NCI-H345 treated with DMSO at 0.1 percent for 48 hours (cell line): ENCODE measurements at regions not wholly inside any gene's neighbourhood (a gene's known extent, or its start where the extent isn't known, plus 50 kb on each side); places are given as distances from the start of the nearest gene placed in this dataset.

Experiments used
- DNase-seq: peaks from one replicate; lab custom pipeline; 2025; ENCODE audit not compliant: unreplicated experiment; lab: John Stamatoyannopoulos, UW

DNA sequence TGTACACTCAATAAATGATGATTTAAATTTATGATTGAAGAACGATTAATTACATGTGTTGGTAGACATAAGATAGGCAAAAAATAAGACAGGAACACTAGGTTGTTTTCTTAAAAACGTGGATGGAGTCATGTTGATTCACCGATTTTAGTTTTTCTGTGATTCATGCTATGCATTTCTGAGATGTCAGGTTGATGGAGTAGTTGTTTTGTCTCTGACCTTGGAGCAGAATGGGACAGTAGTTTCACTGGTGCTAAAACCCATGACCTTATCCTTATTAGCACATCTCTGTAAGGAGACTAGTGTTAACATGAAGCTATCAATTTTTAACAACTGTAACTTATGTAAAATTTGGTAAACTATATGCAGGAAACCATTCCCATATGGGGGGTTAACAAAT, 611.6 kb upstream of the FZD8 start:
- DNase-seq: no peak

DNA sequence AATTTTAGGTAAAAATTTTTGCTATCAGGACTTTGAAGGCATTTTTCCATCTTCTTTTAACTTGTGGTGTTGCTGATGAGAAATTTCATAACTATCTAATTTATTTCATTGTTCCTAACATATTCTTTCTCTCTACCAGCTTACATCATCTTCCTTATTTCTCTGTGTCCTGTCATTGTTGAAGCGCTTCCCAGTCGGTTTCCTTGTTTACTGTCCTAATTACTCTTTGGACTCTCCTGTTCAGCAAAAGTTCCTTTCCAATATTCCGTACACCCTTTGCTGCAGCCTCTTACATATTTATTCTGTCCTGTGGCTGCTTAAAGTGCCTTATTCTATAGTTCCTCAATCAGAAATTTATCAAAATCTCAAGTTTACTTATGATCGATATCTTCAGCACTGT, 609.0 kb upstream of the FZD8 start:
- no peak for DNase-seq

DNA sequence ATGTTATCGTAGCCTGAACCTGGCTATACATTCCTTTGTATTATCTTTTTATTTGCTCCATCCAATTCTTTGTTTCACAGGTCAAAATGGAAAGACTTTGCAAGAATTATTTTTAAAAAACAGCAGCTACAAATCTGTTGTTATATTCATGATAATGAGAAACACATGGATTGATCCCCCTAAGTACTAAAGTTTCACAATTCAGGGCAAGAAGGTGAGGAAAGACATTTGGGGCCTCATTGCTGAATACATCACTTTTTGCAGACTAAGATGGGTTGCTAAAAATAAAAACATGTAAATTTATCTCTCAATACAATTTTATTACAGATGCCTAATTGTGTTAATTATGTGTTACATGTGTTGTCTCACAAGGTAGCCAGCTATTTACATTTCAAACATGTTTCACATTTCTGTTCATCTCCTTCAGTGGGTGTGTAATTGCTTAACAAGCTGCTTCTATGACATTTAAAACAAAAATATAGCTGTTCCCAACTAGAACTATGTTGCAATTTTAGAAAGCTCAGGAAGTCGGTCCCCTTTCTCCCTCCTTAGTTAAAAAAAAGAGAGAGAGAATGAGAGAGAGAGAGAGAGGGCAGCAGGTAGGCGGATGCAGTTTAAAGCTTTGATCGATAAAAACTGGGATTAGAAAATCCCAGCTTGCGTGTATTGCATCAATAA, 606.3 kb upstream of the FZD8 start:
- DNase-seq: no peak

DNA sequence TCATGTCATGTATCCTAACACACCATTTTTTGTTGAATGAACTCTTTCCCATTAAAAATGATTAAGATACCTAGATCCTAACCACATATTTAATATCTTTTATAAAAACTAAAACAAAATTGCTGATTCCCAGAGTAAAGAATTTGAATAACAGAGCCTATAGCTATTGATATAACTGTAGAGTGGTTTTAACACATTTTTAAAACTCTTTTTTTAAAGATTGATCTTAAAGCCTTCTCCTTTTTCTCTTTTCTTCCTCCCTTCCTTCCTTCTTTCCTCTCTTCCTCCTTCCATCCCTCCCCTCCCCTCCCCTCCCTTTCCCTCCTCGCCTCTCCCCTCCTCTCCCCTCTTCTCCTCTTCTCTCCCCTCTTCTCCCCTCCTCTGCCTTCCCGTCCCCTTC, 605.4 kb upstream of the FZD8 start:
- no peak for DNase-seq

DNA sequence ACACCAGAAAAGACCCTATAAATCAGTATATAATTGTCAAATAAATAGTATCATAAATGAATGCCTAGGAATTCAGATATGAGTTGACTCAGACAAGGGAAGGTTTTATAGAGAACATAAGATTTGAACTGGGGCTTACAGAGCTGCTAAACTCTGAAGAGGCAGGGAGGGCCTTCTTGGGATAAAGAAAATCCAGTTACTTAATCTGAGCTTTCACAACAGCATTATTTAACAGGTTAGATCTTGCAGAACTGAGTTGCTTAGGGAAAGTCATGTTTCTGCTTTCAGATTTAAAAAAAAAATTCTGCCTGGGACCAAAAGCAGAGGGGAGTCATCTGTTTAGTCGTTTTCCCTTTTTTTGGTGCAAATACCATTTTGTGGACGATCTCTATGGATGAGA, 594.8 kb upstream of the FZD8 start:
- no peak for DNase-seq

DNA sequence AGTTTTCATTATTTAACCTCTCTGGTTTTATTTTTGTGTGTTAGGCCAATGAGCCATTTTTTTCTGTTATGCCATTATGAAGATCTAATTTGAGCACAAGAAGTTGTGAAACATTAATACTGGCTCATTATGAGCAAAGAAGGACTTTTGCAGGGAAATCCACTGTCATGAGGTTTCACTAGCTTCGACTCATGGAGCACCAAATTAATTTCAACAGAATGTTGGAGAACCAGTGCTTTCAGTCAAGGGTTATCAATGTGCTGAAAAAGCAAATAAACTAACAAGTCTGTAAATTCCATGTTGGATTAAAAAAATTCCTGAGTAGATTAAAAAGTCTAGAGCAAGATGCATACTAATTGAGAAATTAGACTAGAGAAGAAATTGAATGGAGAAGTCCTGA, 594.2 kb upstream of the FZD8 start:
- DNase-seq: no peak

DNA sequence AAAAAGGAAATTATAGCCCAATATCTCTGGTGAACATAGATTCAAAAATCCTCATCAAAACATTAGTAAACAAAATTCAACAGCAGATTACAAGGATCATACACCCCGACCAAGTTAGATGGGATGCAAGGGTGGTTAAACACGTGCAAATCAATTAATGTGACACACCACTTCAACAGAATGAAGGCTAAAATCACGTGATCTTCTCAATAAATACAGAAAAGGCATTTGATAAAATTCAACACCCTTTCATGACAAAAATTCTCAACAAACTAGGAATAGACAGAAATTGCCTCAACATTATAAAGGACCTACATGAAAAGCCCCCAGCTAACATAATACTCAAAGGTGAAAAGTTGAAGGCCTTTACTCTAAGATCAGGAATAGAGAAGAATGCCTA, 590.8 kb upstream of the FZD8 start:
- no peak for DNase-seq

DNA sequence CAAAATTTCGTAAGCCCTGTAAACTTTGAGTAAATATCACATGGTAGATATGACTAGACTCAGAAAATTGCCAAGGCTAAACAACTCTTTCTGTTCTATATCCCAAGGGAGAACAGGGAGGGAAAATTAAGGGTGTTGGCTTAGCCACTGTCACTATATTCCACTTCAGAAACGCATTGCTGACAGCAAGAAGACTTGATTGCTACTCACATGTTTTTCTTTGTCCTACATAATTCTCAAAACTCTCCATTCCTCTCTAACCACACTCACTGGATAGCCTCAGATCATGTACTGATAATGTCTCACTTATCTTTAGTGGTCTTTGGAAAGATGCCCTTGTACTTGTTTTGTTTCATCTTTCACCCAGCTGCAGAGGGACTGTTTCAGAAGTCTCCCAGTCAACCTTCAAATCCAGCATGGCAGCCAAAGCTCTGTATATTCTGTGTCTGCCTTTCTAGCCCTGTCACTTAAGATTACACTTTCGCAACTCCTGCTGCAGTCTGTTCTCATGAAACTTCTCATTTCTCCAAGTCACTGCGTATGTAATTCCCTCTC, 582.4 kb upstream of the FZD8 start:
- DNase-seq: no peak

DNA sequence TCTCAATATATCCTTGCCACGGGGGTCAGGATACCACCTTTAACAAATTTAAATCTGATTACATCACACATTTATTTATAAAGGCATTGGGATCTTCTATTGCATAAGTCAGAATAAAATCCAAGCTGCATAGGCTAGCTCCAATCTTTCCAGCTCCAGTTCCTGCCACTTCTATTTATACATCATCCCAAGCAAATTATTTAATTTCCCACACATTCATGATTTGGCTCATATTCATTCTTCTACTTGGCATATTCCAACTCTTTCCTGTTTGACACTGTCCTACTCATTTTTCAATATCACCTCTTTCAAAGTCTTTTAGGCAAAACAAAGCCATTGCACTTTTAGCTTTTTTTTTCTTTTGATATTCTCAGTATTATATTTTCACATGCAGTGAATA, 579.0 kb upstream of the FZD8 start:
- no peak for DNase-seq

DNA sequence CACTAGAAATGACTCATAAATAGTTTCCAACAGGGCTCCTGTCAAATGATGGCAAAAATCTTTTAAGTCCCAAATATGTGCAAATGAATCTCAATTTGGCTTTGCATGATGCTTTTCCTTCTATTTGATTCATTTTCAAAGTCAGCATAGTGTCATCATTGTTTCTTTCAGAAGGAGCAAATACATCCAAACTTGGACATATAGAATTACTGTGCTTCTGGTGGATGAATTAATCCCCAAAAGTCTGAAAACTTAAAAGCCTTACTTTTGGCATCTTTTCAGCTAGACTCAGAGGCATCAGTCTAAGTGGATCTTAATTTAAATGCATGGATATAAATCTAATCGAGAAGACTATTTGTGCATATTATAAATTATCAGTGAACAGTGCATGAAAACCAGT, 578.1 kb upstream of the FZD8 start:
- no peak for DNase-seq

DNA sequence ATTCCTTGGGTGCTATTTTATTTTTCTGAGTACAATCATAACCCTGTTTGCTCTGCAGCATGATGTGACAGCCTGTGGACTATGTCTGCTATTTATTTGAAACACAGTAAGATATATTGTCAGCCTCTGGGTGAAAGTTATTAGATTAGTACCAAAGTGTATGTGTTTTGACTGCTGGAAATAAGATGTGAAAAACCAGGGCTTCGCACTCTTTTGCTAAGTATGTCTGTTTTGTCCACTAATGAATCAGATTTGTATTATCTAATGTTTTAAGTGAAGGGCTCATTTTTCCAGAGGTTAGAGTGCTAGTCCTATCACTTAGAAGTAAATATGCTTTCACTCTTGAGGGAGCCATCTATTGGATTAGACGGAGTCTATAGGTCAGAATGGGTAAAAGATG, 569.8 kb upstream of the FZD8 start:
- DNase-seq: no peak

DNA sequence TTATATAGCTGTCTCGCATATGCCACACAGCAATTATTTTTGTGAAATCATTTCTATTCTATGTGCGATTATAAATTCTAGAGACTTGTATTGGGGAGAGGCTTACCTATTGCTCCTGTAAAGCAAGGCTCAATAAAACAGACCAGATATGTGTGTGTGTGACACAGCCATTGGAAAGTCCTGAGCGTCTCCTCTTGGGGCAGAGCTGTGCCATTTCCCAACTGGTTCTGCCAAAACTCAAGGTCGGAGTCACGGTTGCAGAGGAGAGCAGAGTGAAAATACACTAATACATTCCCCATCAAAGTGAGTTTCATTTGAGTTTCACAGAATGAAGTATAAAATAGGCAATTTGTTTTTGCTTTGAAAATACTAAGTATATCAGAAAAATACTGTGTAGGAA, 567.4 kb upstream of the FZD8 start:
- DNase-seq: no peak

DNA sequence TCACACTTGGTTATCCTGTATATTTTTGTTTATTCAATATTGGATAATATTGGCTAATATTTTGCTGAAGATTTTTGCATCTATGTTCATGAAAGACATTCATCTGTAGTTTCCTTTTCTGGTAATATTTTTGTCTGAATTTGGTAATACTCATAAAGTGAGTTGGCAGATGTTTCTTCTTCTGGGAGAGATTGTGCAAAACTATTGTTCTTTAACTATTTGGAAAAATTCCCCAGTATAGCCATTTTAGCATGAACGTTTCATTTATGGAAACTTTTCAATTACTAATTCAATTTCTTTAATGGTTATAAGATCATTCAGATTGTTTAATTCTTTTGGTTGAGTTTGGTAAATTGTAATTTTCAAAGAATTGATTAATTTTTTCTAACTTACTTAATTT, 560.8 kb upstream of the FZD8 start:
- no peak for DNase-seq

DNA sequence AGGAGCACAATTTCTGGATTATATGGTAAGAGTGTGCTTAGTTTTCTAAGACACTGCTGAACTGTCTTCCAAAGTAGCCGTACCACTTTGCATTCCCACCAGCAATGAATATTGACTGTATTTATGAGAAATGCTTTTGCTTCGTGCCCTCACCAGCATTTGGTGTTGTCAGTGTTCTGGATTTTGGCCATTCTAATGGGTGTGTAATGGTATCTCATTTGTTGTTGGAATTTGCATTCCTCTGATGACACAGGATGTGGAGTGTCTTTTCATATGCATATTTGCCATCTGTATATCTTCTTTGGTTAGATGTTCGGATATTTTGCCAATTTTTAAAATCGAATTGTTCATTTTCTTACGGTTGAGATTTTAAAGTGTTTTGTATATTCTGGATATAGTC, 558.5 kb upstream of the FZD8 start:
- no peak for DNase-seq

DNA sequence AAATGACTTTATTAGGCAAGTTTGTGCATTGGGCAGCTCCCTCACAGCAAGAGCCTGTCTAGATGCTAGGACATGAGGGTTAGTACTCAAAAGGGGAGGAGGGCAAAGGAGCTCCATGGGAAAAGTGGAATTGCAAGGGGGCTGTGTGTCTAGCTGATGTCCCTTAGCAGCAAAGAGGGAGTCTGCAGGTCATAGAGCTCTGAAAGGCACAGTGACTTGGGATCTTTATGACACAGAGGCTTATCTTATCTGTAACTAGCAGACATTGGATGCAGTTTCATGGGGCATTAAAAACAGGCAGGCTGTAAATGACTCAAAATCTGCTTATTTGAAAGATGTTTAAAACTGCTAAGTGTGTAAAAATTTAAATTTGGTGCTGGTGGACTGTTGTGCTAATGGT, 556.2 kb upstream of the FZD8 start:
- DNase-seq: no peak

DNA sequence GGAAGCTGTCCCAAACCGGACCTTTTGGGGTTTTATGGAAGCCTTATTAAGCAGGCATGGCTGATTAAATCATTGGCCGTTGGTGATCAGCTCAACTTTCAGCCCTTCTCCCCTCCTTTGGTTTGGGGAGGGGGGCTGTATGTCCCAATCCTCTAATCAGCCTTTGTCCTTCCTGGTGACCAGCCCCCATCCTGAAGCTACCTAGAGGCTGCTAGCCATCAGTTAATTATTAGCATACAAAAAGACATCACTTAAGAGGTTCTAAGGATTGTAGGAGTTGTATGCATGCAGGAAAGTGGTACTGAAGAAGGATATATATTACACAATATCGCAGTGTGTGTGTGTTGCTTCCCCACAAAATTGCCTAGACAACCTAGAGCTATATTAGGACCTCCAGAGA, 553.3 kb upstream of the FZD8 start:
- DNase-seq: no peak

DNA sequence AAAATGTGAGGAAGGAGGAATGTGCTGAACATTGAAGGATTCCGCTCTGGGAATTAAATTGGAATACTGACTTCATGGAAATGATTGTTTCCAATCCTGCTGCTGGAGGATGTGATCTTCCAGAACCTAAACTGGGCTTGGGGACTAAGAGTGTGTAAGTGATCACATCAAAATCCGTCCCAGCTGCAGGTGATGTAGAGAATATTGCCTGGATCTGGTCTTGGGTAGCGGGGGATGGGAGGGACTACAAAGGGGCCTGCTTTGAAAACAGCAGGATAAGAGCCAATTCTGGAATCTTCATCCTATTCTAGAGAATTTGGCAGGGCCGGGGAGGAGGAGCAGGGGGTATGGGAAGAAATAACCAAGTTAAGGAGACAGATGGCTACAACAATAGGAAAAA, 552.2 kb upstream of the FZD8 start:
- DNase-seq: no peak

DNA sequence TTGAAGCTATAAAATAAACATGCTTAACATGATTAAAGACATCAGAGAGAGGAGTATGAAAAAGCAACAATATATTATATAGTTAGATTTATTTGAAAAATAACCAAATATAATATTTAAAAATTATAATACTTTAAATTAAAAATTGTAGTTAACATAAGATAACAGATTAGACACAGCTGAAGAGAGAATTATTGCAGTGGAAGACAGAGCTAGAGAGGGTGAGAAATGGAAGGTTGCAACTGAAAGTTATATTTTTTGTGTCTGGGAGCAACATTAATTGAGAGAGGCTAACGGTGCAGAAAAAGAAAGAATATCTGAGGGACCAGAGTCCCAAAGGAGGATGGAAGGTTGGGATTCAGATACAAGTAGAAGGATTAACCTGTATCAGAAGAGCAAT, 548.9 kb upstream of the FZD8 start:
- DNase-seq: no peak

DNA sequence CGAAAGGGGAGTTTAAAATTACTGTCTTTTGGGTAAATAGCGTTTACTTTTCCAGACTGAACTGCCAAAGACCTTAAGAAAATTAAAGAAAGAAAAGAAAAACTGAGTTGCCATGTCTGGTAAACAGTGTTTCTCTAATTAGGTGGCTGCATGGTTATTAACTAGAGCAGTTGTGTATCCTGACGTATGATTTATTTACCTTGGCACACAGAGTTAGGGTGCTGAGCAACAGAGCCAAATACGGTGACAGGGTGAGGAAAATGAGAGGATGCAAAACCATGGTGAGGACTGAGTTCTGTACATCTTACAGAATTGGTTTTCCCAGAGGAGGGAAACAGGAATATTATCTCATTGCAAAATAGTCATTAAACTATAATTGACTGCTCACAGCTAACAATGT, 546.4 kb upstream of the FZD8 start:
- DNase-seq: no peak

DNA sequence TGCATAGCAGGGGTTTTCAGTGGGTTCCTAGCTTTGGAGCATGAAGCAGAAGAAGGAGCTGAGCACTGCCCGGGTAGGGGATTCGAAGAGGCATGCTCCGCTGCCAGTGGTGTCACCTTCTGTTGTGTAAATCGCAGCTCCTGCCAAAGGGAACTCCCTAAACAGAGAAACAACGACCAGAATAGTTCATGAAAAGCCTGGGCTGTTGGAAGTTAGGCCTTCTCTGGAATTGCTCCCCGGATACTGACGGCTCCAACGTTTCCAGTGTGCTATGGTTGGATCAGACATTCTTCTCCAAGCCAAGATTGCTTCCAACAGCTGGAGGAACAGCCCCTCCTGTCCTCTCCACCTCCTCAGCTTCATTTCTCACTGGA, 546.0 kb upstream of the FZD8 start:
- DNase-seq: no peak

DNA sequence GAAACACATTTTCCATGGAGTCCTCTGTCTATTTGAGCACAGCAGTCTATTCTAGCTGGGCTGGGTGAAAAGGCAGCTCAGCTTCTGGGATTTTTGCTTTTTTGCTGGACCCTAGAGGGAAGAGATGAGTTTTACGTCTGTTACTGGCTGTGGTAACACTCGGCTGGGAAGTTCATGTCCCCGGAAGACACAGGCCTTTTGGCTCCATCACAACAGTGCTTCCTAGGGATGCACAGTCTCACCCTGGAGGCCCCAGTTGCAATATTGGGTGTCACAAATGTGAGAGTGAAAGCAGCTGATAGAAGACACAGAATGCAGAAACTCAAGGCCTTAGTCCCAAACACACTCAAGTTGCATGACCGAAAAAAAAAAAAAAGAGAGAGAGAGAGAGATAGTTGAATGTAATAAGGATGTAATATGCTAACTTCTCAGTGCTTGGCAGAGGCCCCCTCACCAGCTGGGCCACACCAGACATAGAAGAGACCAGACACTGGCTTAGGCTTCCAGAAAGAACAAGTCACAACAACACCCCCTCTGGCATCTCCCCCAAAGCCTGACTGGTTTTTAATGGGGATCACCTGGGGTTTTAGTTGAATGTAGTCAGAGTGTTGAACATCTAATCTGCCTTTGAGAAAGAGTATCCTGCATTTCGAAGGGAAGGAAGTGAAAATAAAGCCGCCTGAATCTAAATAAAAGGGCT, 545.4 kb upstream of the FZD8 start:
- DNase-seq: no peak

DNA sequence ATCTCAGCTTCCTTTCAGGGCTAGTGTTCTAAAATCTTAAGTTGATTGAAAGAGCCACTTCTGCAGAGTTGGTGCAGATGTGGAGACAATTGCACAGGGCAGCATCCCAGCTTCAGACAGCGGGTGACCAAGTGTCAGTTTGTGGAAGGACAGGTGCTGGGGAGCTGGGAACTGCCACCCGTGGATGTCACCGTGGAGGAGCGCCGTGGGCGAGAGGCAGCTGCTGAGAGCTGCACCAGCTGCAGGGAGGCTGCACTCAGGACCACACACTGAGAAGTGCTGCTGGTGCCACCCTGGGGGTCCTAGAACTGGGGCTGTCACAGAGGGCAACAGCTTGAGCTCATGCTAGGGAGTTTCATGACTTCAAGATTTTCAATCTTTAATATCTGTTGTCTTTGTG, 543.0 kb upstream of the FZD8 start:
- no peak for DNase-seq

DNA sequence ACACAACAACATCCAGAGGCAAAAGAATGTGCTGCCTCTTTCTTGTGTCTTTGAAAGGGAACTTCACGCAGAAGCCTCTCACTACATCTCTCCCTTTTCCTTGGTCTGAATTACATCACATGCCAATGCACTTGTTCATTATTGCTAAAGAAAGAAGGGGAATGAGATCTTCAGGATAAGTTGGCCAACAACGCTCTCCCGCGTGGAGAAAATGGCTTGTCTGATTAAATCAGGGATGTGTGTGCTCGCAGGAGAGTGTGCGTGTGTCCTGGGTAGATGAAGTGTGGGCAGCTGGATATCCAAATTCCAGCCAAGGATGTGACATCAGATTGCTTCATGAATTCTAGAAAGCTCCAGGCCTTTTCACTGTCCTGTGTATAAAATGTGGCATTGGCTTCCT, 541.6 kb upstream of the FZD8 start:
- DNase-seq: no peak
